Mesendoderm (in vitro differentiated cells): ENCODE measurements at regions not wholly inside any gene's neighbourhood (a gene's known extent, or its start where the extent isn't known, plus 50 kb on each side); places are given as distances from the start of the nearest gene placed in this dataset.

Source experiments
- DNase-seq: peaks from one replicate; pipeline ENCODE4 v3.0.0; 2013
- H2AK5ac ChIP-seq: 2 replicates; pipeline ENCODE4 v1.6.1; 2013; ENCODE audit warnings: low read length, inconsistent platforms
- H2BK120ac ChIP-seq: 2 replicates; pipeline ENCODE4 v1.6.1; 2013; ENCODE audit warnings: low read depth, mild to moderate bottlenecking, low read length, moderate library complexity, mixed read lengths
- H2BK15ac ChIP-seq: replicated peaks from 2 replicates; pipeline ENCODE4 v1.6.1; 2013; ENCODE audit warnings: low read depth, mild to moderate bottlenecking, moderate library complexity
- H2BK5ac ChIP-seq: 2 replicates; pipeline ENCODE4 v1.6.1; 2013; ENCODE audit warnings: low read length, inconsistent platforms
- H3K18ac ChIP-seq: 2 replicates; pipeline ENCODE4 v1.6.1; 2013; ENCODE audit warnings: mild to moderate bottlenecking, low read length, mixed read lengths
- H3K23ac ChIP-seq: one replicate; pipeline ENCODE4 v1.6.1; 2013; ENCODE audit warnings: low read length
- H3K27ac ChIP-seq: 2 replicates; pipeline ENCODE4 v1.5.1; 2013; ENCODE audit warnings: low read depth, mild to moderate bottlenecking, inconsistent platforms, low read length, moderate library complexity
- H3K27me3 ChIP-seq: 2 replicates; pipeline ENCODE4 v1.6.1; 2013; ENCODE audit warnings: low read length, control low read depth, mild to moderate bottlenecking, inconsistent platforms; ENCODE audit not compliant: insufficient read depth, poor library complexity
- H3K36me3 ChIP-seq: 2 replicates; pipeline ENCODE4 v1.6.1; 2013; ENCODE audit warnings: low read length, inconsistent platforms; ENCODE audit not compliant: control insufficient read depth, insufficient read depth
- H3K4ac ChIP-seq: one replicate; pipeline ENCODE4 v1.6.1; 2013; ENCODE audit warnings: low read depth, mild to moderate bottlenecking, low read length, moderate library complexity
- H3K4me1 ChIP-seq: 2 replicates; pipeline ENCODE4 v1.6.1; 2013; ENCODE audit warnings: low read depth, low read length, inconsistent platforms; ENCODE audit not compliant: control insufficient read depth
- H3K4me2 ChIP-seq: 2 replicates; pipeline ENCODE4 v1.6.1; 2013; ENCODE audit warnings: low read length
- H3K4me3 ChIP-seq: 2 replicates; pipeline ENCODE4 v1.5.1; 2013; ENCODE audit warnings: mild to moderate bottlenecking, low read length
- H3K56ac ChIP-seq: one replicate; pipeline ENCODE4 v1.6.1; 2013; ENCODE audit warnings: low read length
- H3K79me1 ChIP-seq: 2 replicates; pipeline ENCODE4 v1.6.1; 2013; ENCODE audit warnings: low read length, inconsistent platforms
- H3K79me2 ChIP-seq: 2 replicates; pipeline ENCODE4 v1.6.1; 2013; ENCODE audit warnings: mild to moderate bottlenecking, low read length; ENCODE audit not compliant: control insufficient read depth, insufficient read depth
- H3K9ac ChIP-seq: 2 replicates; pipeline ENCODE4 v1.6.1; 2013; ENCODE audit warnings: low read length, inconsistent platforms
- H4K5ac ChIP-seq: one replicate; pipeline ENCODE4 v1.6.1; 2013; ENCODE audit warnings: low read length
- H4K8ac ChIP-seq: one replicate; pipeline ENCODE4 v1.6.1; 2013; ENCODE audit warnings: low read depth, mild to moderate bottlenecking, control low read depth, low read length, moderate library complexity
- WGBS: extraction: QIAGEN DNeasy Blood & Tissue Kit; methylation state at CpG from one replicate; pipeline ENCODE4 v1.1.7; 2013; ENCODE audit warnings: low lambda C conversion rate, missing lambda C conversion rate; ENCODE audit not compliant: insufficient coverage; ENCODE audit errors: extremely low coverage; 5-methylcytosine and 5-hydroxymethylcytosine counted together

DNA sequence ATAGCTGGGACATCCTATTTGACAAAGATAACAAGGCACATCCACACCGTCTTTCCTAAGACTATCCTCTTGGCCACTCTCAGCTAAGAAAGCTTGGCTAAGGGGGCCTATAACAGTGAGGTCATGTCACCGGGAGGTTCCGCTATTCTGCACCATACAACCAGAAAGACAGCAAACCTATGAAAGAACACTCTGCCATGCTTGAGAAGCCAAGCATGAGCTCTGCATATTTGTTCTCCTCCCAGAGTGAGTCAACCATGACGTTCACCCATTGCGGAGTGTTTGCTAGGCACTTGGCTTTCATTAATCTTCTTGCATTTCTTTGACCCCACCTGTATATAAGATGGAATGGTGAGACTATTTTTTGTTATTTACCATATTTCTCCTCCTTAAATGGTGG is 141.2 kb downstream of the GMNC start:
- no peak overlapping the region for H2AK5ac ChIP-seq
- H3K27me3 ChIP-seq, result no peaks in the 10 kb centered on the region
- H3K27ac ChIP-seq, result no peak overlapping the region
- no peak overlapping the region for H4K5ac ChIP-seq
- H3K79me1 ChIP-seq, result no peaks in the 10 kb centered on the region
- H3K4me3 ChIP-seq, result no peak overlapping the region
- H3K4ac ChIP-seq, result no peak overlapping the region
- H2BK120ac ChIP-seq, result no peak overlapping the region
- DNase-seq, result no peak
- H3K9ac ChIP-seq, result no peak overlapping the region
- no peak overlapping the region for H3K18ac ChIP-seq
- no peak overlapping the region for H4K8ac ChIP-seq
- no peak overlapping the region for H2BK5ac ChIP-seq
- no CpG with 5 or more reads among the region's 5 CpGs for WGBS
- H3K36me3 ChIP-seq, result no peaks in the 10 kb centered on the region
- no peak overlapping the region for H3K23ac ChIP-seq
- no peak overlapping the region for H3K56ac ChIP-seq
- no peak overlapping the region for H3K4me2 ChIP-seq
- no peaks in the 10 kb centered on the region for H3K79me2 ChIP-seq
- H2BK15ac ChIP-seq, result no peak overlapping the region
- no peaks in the 10 kb centered on the region for H3K4me1 ChIP-seq

DNA sequence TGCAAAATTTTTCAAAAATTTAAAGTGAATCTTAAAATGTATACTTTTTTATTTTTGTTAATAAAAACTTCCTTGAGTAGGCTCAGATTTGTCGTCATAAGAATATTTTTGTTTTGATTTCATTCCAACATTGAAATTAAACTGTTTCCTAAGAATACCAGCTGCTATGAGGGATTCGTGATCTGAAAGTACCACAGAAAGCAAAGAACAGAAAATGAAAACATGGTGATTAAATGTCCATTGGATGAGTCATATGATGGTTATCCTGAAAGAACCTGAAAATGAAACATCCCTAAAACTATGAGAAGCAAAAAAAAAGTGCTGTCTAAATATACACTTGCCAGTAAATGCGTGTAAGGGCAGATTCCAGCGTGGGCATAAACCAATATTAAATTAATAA is 143.8 kb downstream of the GMNC start:
- no peak overlapping the region for H3K27ac ChIP-seq
- DNase-seq, result no peak

DNA sequence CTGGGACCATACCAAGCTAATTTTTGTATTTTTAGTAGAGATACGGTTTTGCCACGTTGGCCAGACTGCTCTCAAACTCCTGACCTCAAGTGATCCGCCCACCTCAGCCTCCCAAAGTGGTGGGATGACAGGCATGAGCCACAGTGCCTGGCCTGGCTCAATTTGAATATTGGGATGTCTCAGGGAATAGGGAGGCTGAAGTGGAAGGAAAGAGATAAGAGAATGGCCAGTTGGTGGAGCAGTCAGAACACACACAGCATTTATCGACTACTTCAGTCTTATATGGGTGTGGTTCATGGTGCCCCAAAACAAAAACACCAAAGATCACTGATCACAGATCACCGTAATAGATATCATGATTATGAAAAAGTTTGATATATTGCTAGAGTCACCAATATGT is 144.4 kb downstream of the GMNC start:
- H3K79me1 ChIP-seq, result no peaks in the 10 kb centered on the region
- no peaks in the 10 kb centered on the region for H3K79me2 ChIP-seq
- no peak overlapping the region for H3K4ac ChIP-seq
- no peak overlapping the region for H3K23ac ChIP-seq
- H3K4me1 ChIP-seq, result no peaks in the 10 kb centered on the region
- H3K56ac ChIP-seq, result no peak overlapping the region
- peak; percentile 56 for DNase-seq
- H4K5ac ChIP-seq, result no peak overlapping the region
- H3K4me2 ChIP-seq, result no peak overlapping the region
- H2BK15ac ChIP-seq, result no peak overlapping the region
- H2BK120ac ChIP-seq, result no peak overlapping the region
- H2BK5ac ChIP-seq, result no peak overlapping the region
- H3K4me3 ChIP-seq, result no peak overlapping the region
- no peak overlapping the region for H3K27ac ChIP-seq
- H3K27me3 ChIP-seq, result no peaks in the 10 kb centered on the region
- H3K36me3 ChIP-seq, result no peaks in the 10 kb centered on the region
- no CpG with 5 or more reads among the region's 5 CpGs for WGBS
- H4K8ac ChIP-seq, result no peak overlapping the region
- H2AK5ac ChIP-seq, result no peak overlapping the region
- no peak overlapping the region for H3K9ac ChIP-seq
- no peak overlapping the region for H3K18ac ChIP-seq

More for the DNA sequence above, 143.8 kb downstream of the GMNC start:
- H4K5ac ChIP-seq, result no peak overlapping the region
- no peak overlapping the region for H3K23ac ChIP-seq
- no peak overlapping the region for H2BK15ac ChIP-seq
- WGBS, result no CpG with 5 or more reads among the region's 4 CpGs
- no peaks in the 10 kb centered on the region for H3K79me2 ChIP-seq
- H2BK120ac ChIP-seq, result no peak overlapping the region
- H3K4me1 ChIP-seq, result no peaks in the 10 kb centered on the region
- H3K4me2 ChIP-seq, result no peak overlapping the region
- no peak overlapping the region for H2AK5ac ChIP-seq
- no peak overlapping the region for H3K56ac ChIP-seq
- H3K4ac ChIP-seq, result no peak overlapping the region
- H3K36me3 ChIP-seq, result no peaks in the 10 kb centered on the region
- no peak overlapping the region for H3K9ac ChIP-seq
- H3K4me3 ChIP-seq, result no peak overlapping the region
- H3K18ac ChIP-seq, result no peak overlapping the region
- H3K27me3 ChIP-seq, result no peaks in the 10 kb centered on the region
- no peaks in the 10 kb centered on the region for H3K79me1 ChIP-seq
- no peak overlapping the region for H2BK5ac ChIP-seq
- H4K8ac ChIP-seq, result no peak overlapping the region

DNA sequence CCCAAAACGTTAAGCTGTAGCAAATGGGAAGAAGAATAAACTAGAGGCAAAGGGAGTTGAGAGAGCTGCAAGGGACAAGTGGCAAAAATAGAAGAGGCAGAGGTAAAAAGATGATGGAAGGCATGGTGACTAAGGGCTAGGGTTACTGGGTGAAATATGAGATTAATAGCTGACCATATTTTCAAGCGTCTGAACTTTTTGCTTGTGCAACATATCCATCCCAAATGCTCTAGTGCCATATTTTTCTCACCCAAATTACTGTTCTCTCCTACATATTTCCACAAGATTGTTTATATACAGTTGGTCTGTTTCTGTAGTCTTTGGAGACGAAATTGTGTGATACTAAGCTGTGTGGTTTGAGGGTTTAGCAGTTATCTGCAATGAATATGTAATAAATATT is 145.5 kb downstream of the GMNC start:
- WGBS, result no CpG with 5 or more reads among the region's 3 CpGs
- no peaks in the 10 kb centered on the region for H3K79me2 ChIP-seq

DNA sequence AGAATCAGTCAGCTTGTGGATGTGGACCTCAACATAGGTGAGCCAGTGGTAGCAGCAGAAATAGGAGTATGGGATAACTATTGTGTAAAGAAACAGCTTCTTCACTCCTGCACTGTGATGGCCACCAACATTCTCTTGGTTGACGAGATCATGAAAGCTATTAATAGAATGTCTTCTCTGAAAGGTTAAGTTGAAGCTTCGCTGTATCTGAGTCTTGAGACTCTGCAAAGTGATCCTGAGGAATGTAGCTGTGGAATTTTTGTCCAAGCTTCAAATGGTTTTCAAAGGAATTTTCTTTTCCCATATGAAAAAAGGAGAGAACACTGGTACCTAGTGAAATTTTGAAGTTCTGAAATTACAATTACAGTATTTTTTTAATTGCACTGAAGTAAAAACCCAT is 146.3 kb downstream of the GMNC start:
- no peaks in the 10 kb centered on the region for H3K27me3 ChIP-seq
- no peaks in the 10 kb centered on the region for H3K79me1 ChIP-seq
- H3K79me2 ChIP-seq, result no peaks in the 10 kb centered on the region
- no peak overlapping the region for H4K5ac ChIP-seq
- H3K4me2 ChIP-seq, result no peak overlapping the region
- H3K9ac ChIP-seq, result no peak overlapping the region
- DNase-seq, result no peak
- no peaks in the 10 kb centered on the region for H3K4me1 ChIP-seq
- H3K36me3 ChIP-seq, result no peaks in the 10 kb centered on the region
- H3K27ac ChIP-seq, result no peak overlapping the region
- WGBS, result no CpG with 5 or more reads among the region's 2 CpGs
- H2AK5ac ChIP-seq, result no peak overlapping the region
- no peak overlapping the region for H2BK15ac ChIP-seq
- H3K4me3 ChIP-seq, result no peak overlapping the region
- H3K23ac ChIP-seq, result no peak overlapping the region
- H3K18ac ChIP-seq, result no peak overlapping the region
- H2BK5ac ChIP-seq, result no peak overlapping the region
- no peak overlapping the region for H3K4ac ChIP-seq
- no peak overlapping the region for H4K8ac ChIP-seq
- H2BK120ac ChIP-seq, result no peak overlapping the region
- H3K56ac ChIP-seq, result no peak overlapping the region

More for the DNA sequence above, 145.5 kb downstream of the GMNC start:
- H3K27ac ChIP-seq, result no peak overlapping the region
- no peak overlapping the region for H3K9ac ChIP-seq
- H2BK15ac ChIP-seq, result no peak overlapping the region
- H4K5ac ChIP-seq, result no peak overlapping the region
- H3K79me1 ChIP-seq, result no peaks in the 10 kb centered on the region
- H2AK5ac ChIP-seq, result no peak overlapping the region
- no peak overlapping the region for H3K18ac ChIP-seq
- no peaks in the 10 kb centered on the region for H3K27me3 ChIP-seq
- no peak overlapping the region for H2BK5ac ChIP-seq
- H3K56ac ChIP-seq, result no peak overlapping the region
- no peak overlapping the region for H4K8ac ChIP-seq
- H3K36me3 ChIP-seq, result no peaks in the 10 kb centered on the region
- H2BK120ac ChIP-seq, result no peak overlapping the region
- no peak overlapping the region for H3K4me3 ChIP-seq
- no peak overlapping the region for H3K4me2 ChIP-seq
- no peak overlapping the region for H3K23ac ChIP-seq
- DNase-seq, result no peak
- H3K4ac ChIP-seq, result no peak overlapping the region
- H3K4me1 ChIP-seq, result no peaks in the 10 kb centered on the region

DNA sequence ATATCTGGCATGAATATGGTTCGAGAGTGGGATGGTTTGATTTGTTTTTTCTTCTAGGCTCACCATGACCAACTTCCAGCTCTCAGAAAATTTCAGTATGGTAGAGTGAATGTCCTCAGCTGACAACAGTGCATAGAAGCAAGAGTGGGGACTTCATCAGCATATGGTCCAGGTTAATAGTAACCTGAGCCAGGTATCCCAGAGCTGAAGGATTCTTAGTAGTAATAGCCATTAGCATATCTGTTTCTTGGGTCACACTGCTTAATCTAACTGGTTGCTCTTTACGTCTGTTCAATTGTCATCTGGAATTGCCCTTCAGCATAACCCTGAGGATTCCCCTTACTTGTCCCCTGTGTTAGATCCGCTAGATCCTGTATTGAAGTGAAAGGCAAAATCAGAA is 151.8 kb downstream of the GMNC start:
- no peak overlapping the region for H3K56ac ChIP-seq
- no peak overlapping the region for H3K4ac ChIP-seq
- no peak overlapping the region for H2BK15ac ChIP-seq
- no peak overlapping the region for H2BK5ac ChIP-seq
- H3K79me2 ChIP-seq, result no peaks in the 10 kb centered on the region
- WGBS, result no CpG with 5 or more reads among the region's 3 CpGs
- H2BK120ac ChIP-seq, result no peak overlapping the region
- no peak overlapping the region for H3K4me3 ChIP-seq
- H4K5ac ChIP-seq, result no peak overlapping the region
- H2AK5ac ChIP-seq, result no peak overlapping the region
- H3K27me3 ChIP-seq, result no peaks in the 10 kb centered on the region
- peak; percentile 10 for DNase-seq
- no peak overlapping the region for H3K27ac ChIP-seq
- H3K36me3 ChIP-seq, result no peaks in the 10 kb centered on the region
- H4K8ac ChIP-seq, result no peak overlapping the region
- no peak overlapping the region for H3K4me2 ChIP-seq
- H3K18ac ChIP-seq, result no peak overlapping the region
- H3K9ac ChIP-seq, result no peak overlapping the region
- H3K23ac ChIP-seq, result no peak overlapping the region
- H3K4me1 ChIP-seq, result no peaks in the 10 kb centered on the region
- H3K79me1 ChIP-seq, result no peaks in the 10 kb centered on the region
